ENCODE measurements at regions not wholly inside any gene's neighbourhood (a gene's known extent, or its start where the extent isn't known, plus 50 kb on each side); places are given as distances from the start of the nearest gene placed in this dataset.

GRCh38 chr4:174023641-174024040, 259.8 kb downstream of the FBXO8 start (continued):
- TF ChIP-seq PATZ1 (CRISPR knock-in tag; IDR thresholded peaks at IDR 0.05; ENCODE audit: borderline replicate concordance) (peak; percentile 99), GLIS3 (CRISPR knock-in tag; IDR thresholded peaks at IDR 0.05) (peak; percentile 96)

GRCh38 chr4:174018236-174018635, 265.2 kb downstream of the FBXO8 start:
- no peak for ATAC-seq
- no peak for TF ChIP-seq TSHZ2 (CRISPR knock-in tag; IDR thresholded peaks at IDR 0.05)
- no peak for TF ChIP-seq TOX (CRISPR knock-in tag; IDR thresholded peaks at IDR 0.05; ENCODE audit: borderline replicate concordance)
- no peak for TF ChIP-seq ZFP30 (CRISPR knock-in tag; IDR thresholded peaks at IDR 0.05)
- no peak for TF ChIP-seq ZNF565 (CRISPR knock-in tag; conservative IDR thresholded peaks at IDR 0.05; ENCODE audit: low read depth)
- TF ChIP-seq BACH2 (CRISPR knock-in tag; IDR thresholded peaks at IDR 0.05; ENCODE audit: borderline replicate concordance) = no peak
- no peak for TF ChIP-seq CSDC2 (CRISPR knock-in tag; IDR thresholded peaks at IDR 0.05)
- no peak for TF ChIP-seq ESRRG (CRISPR knock-in tag; IDR thresholded peaks at IDR 0.05)
- no peak for TF ChIP-seq ZFP3 (CRISPR knock-in tag; IDR thresholded peaks at IDR 0.05)
- TF ChIP-seq ARNTL (CRISPR knock-in tag; IDR thresholded peaks at IDR 0.05; ENCODE audit: borderline replicate concordance, low read depth) = no peak

GRCh38 chr4:174016251-174016650, 267.2 kb downstream of the FBXO8 start:
- no peak for ATAC-seq
- no peak for TF ChIP-seq ZC3H10 (CRISPR knock-in tag; IDR thresholded peaks at IDR 0.05)
- no peak for TF ChIP-seq PATZ1 (CRISPR knock-in tag; IDR thresholded peaks at IDR 0.05; ENCODE audit: borderline replicate concordance)
- no peak for TF ChIP-seq ZNF565 (CRISPR knock-in tag; conservative IDR thresholded peaks at IDR 0.05; ENCODE audit: low read depth)
- no peak for TF ChIP-seq GLIS3 (CRISPR knock-in tag; IDR thresholded peaks at IDR 0.05)
- TF ChIP-seq TCF4 (CRISPR knock-in tag; IDR thresholded peaks at IDR 0.05; ENCODE audit: borderline replicate concordance) = no peak
- TF ChIP-seq TSHZ2 (CRISPR knock-in tag; IDR thresholded peaks at IDR 0.05) = no peak
- TF ChIP-seq ZFP30 (CRISPR knock-in tag; IDR thresholded peaks at IDR 0.05) = no peak

- no peak for ATAC-seq
- no peak for TF ChIP-seq TCF4 (CRISPR knock-in tag; IDR thresholded peaks at IDR 0.05; ENCODE audit: borderline replicate concordance)
- TF ChIP-seq OSR1 (CRISPR knock-in tag; IDR thresholded peaks at IDR 0.05) = no peak
- no peak for TF ChIP-seq CREB5 (CRISPR knock-in tag; IDR thresholded peaks at IDR 0.05; ENCODE audit: low read depth)
- no peak for TF ChIP-seq ARNTL (CRISPR knock-in tag; IDR thresholded peaks at IDR 0.05; ENCODE audit: borderline replicate concordance, low read depth)
- TF ChIP-seq BACH2 (CRISPR knock-in tag; IDR thresholded peaks at IDR 0.05; ENCODE audit: borderline replicate concordance) = no peak
- no peak for TF ChIP-seq ZNF70 (CRISPR knock-in tag; IDR thresholded peaks at IDR 0.05)
- no peak for TF ChIP-seq ZFP30 (CRISPR knock-in tag; IDR thresholded peaks at IDR 0.05)
- no peak for TF ChIP-seq CSRNP3 (CRISPR knock-in tag; IDR thresholded peaks at IDR 0.05)
- TF ChIP-seq ISL1 (CRISPR knock-in tag; IDR thresholded peaks at IDR 0.05) = no peak
- TF ChIP-seq ZC3H10 (CRISPR knock-in tag; IDR thresholded peaks at IDR 0.05) = no peak
- no peak for TF ChIP-seq CSDC2 (CRISPR knock-in tag; IDR thresholded peaks at IDR 0.05)
- no peak for TF ChIP-seq ZNF565 (CRISPR knock-in tag; conservative IDR thresholded peaks at IDR 0.05; ENCODE audit: low read depth)
These were observed 270.6 kb downstream of the FBXO8 start for GRCh38 chr4:174012886-174013259.

All from SK-N-SH treated with all-trans-retinoic acid at 6 μM for 48 hours (cell line).